HAP-1 (cell line): ENCODE measurements at regions not wholly inside any gene's neighbourhood (a gene's known extent, or its start where the extent isn't known, plus 50 kb on each side); places are given as distances from the start of the nearest gene placed in this dataset.

ENCODE experiments used
- DNase-seq, 2 experiments: peaks; one replicate each; pipeline ENCODE4 v3.0.0-alpha.2; 2016 to 2020; ENCODE audit warnings: low spot score in 2 of 2
- H3K27me3 ChIP-seq: fragments of 250-450 bp; sonication (Bioruptor Pico); 2 replicates; pipeline ENCODE4 v1.5.1; 2020; ENCODE audit warnings: low read depth, mild to moderate bottlenecking, moderate library complexity
- H3K36me3 ChIP-seq: fragments of 250-450 bp; sonication (Bioruptor Pico); replicated peaks from 2 replicates; pipeline ENCODE4 v1.5.1; 2020; ENCODE audit warnings: mild to moderate bottlenecking
- H3K4me1 ChIP-seq: fragments of 250-450 bp; sonication (Bioruptor Pico); 2 replicates; pipeline ENCODE4 v1.5.1; 2020; ENCODE audit warnings: mild to moderate bottlenecking
- H3K4me3 ChIP-seq: fragments of 250-450 bp; sonication (Bioruptor Pico); 2 replicates; pipeline ENCODE4 v1.5.1; 2020; ENCODE audit warnings: mild to moderate bottlenecking, moderate library complexity
- H3K9me3 ChIP-seq: fragments of 250-450 bp; sonication (Bioruptor Pico); 2 replicates; pipeline ENCODE4 v1.5.1; 2020; ENCODE audit warnings: mild to moderate bottlenecking, moderate library complexity
- in situ Hi-C: fragments of 300-500 bp; cut with MboI; formaldehyde crosslinking; loops from 3 replicates; pipeline ENCODE4 v1.14.3; 2020; ENCODE audit warnings: low sequenced_read_pairs, inconsistent platforms, mixed read lengths

- H3K4me1 ChIP-seq = no peaks in the 10 kb centered on the region
- in situ Hi-C loops = no loop called here
- no peaks in the 10 kb centered on the region for H3K36me3 ChIP-seq
- DNase-seq = no peak
- H3K27me3 ChIP-seq = no peaks in the 10 kb centered on the region
- no peak overlapping the region for H3K4me3 ChIP-seq
- no peaks in the 10 kb centered on the region for H3K9me3 ChIP-seq
These were observed 133.3 kb upstream of the ANO3 start for GRCh38 chr11:26198532-26199096.

- in situ Hi-C loops = no loop called here
- no peaks in the 10 kb centered on the region for H3K9me3 ChIP-seq
- H3K4me1 ChIP-seq = no peaks in the 10 kb centered on the region
- H3K4me3 ChIP-seq = no peak overlapping the region
- no peaks in the 10 kb centered on the region for H3K27me3 ChIP-seq
- no peak for DNase-seq
- no peaks in the 10 kb centered on the region for H3K36me3 ChIP-seq
These were observed 132.4 kb upstream of the ANO3 start for GRCh38 chr11:26199331-26200095.

GRCh38 chr11:26201411-26201810 is 130.5 kb upstream of the ANO3 start:
- H3K9me3 ChIP-seq = no peaks in the 10 kb centered on the region
- no peaks in the 10 kb centered on the region for H3K4me1 ChIP-seq
- no peaks in the 10 kb centered on the region for H3K36me3 ChIP-seq
- no peaks in the 10 kb centered on the region; the same call in 1 of the 2 replicates for H3K27me3 ChIP-seq
- H3K4me3 ChIP-seq = no peak overlapping the region
- in situ Hi-C loops = no loop called here
- DNase-seq = no peak

- Histone ChIP-seq H3K9me3 (no peaks in the 10 kb centered on the region), H3K4me1 (no peaks in the 10 kb centered on the region), H3K36me3 (no peaks in the 10 kb centered on the region), H3K4me3 (no peak overlapping the region), H3K27me3 (no peaks in the 10 kb centered on the region; the same call in 1 of the 2 replicates)
- DNase-seq = no peak
- in situ Hi-C loops = no loop called here
These were observed 129.2 kb upstream of the ANO3 start for GRCh38 chr11:26202754-26203153.

GRCh38 chr11:26204101-26204500 is 127.8 kb upstream of the ANO3 start:
- no peaks in the 10 kb centered on the region for H3K9me3 ChIP-seq
- H3K36me3 ChIP-seq = no peaks in the 10 kb centered on the region
- no peak for DNase-seq
- H3K27me3 ChIP-seq = no peaks in the 10 kb centered on the region; the same call in 1 of the 2 replicates
- no peak overlapping the region for H3K4me3 ChIP-seq
- in situ Hi-C loops = no loop called here
- H3K4me1 ChIP-seq = no peaks in the 10 kb centered on the region

- no peaks in the 10 kb centered on the region; the same call in 1 of the 2 replicates for H3K27me3 ChIP-seq
- DNase-seq = no peak
- no peaks in the 10 kb centered on the region for H3K4me1 ChIP-seq
- no peak overlapping the region for H3K4me3 ChIP-seq
- no peaks in the 10 kb centered on the region for H3K9me3 ChIP-seq
- in situ Hi-C loops = no loop called here
- no peaks in the 10 kb centered on the region for H3K36me3 ChIP-seq
These were observed 127.1 kb upstream of the ANO3 start for GRCh38 chr11:26204839-26205238.

GRCh38 chr11:26219183-26220117 is 112.5 kb upstream of the ANO3 start:
- in situ Hi-C loops = no loop called here
- no peaks in the 10 kb centered on the region for H3K4me1 ChIP-seq

GRCh38 chr11:26225646-26226045 is 106.3 kb upstream of the ANO3 start:
- H3K4me3 ChIP-seq = no peak overlapping the region
- DNase-seq = no peak
- no peaks in the 10 kb centered on the region for H3K4me1 ChIP-seq
- in situ Hi-C loops = no loop called here
- H3K9me3 ChIP-seq = no peaks in the 10 kb centered on the region
- H3K36me3 ChIP-seq = no peaks in the 10 kb centered on the region
- no peaks in the 10 kb centered on the region; the same call in 1 of the 2 replicates for H3K27me3 ChIP-seq

More at GRCh38 chr11:26219183-26220117, 112.5 kb upstream of the ANO3 start:
- DNase-seq = no peak
- Histone ChIP-seq H3K36me3 (no peaks in the 10 kb centered on the region), H3K4me3 (no peak overlapping the region), H3K27me3 (no peaks in the 10 kb centered on the region), H3K9me3 (no peaks in the 10 kb centered on the region)

GRCh38 chr11:26227301-26227746 is 104.6 kb upstream of the ANO3 start:
- DNase-seq = no peak
- H3K9me3 ChIP-seq = no peaks in the 10 kb centered on the region
- no peak overlapping the region for H3K4me3 ChIP-seq
- in situ Hi-C loops = no loop called here
- no peaks in the 10 kb centered on the region; the same call in 1 of the 2 replicates for H3K27me3 ChIP-seq
- H3K36me3 ChIP-seq = no peaks in the 10 kb centered on the region
- H3K4me1 ChIP-seq = no peaks in the 10 kb centered on the region

- Histone ChIP-seq H3K4me1 (no peaks in the 10 kb centered on the region), H3K27me3 (no peaks in the 10 kb centered on the region; the same call in 1 of the 2 replicates), H3K36me3 (no peaks in the 10 kb centered on the region), H3K4me3 (no peak overlapping the region), H3K9me3 (no peaks in the 10 kb centered on the region)
- no peak for DNase-seq
- in situ Hi-C loops = no loop called here
These were observed 103.9 kb upstream of the ANO3 start for GRCh38 chr11:26227883-26228502.

GRCh38 chr11:26228778-26229177 is 103.2 kb upstream of the ANO3 start:
- H3K36me3 ChIP-seq = no peaks in the 10 kb centered on the region
- no peaks in the 10 kb centered on the region for H3K9me3 ChIP-seq
- H3K4me1 ChIP-seq = no peaks in the 10 kb centered on the region
- in situ Hi-C loops = no loop called here
- H3K27me3 ChIP-seq = no peaks in the 10 kb centered on the region; the same call in 1 of the 2 replicates
- no peak overlapping the region for H3K4me3 ChIP-seq
- DNase-seq = no peak

GRCh38 chr11:26229257-26229656 is 102.7 kb upstream of the ANO3 start:
- no peak for DNase-seq
- no peak overlapping the region for H3K4me3 ChIP-seq
- no peaks in the 10 kb centered on the region for H3K36me3 ChIP-seq
- no peaks in the 10 kb centered on the region for H3K9me3 ChIP-seq
- in situ Hi-C loops = no loop called here
- H3K4me1 ChIP-seq = no peaks in the 10 kb centered on the region
- H3K27me3 ChIP-seq = no peaks in the 10 kb centered on the region; the same call in 1 of the 2 replicates

- DNase-seq = no peak
- Histone ChIP-seq H3K27me3 (no peaks in the 10 kb centered on the region; the same call in 1 of the 2 replicates), H3K36me3 (no peaks in the 10 kb centered on the region), H3K4me3 (no peak overlapping the region), H3K9me3 (no peaks in the 10 kb centered on the region), H3K4me1 (no peaks in the 10 kb centered on the region)
- in situ Hi-C loops = no loop called here
These were observed 101.9 kb upstream of the ANO3 start for GRCh38 chr11:26229981-26230380.
